ENCODE measurements at regions not wholly inside any gene's neighbourhood (a gene's known extent, or its start where the extent isn't known, plus 50 kb on each side); places are given as distances from the start of the nearest gene placed in this dataset.

DNA sequence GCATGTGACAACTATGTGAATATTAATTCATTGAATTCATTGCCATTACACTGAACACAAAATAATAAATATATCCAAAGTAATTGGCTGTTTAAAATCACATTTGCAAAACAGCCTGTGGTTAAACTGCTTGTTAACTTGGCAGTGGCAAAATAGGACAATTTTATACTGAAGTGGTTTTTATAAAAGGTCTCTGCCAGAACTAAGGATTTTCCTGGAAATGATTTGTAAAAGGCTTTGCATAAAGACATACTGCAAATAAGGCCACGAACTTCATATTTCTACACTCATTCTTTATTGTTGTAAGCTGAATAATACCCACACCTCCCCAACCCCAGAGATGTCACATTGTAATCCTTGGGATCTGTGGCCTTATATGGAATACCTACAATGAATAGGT lies 370.3 kb upstream of the RGMB start:
- H3K27me3 ChIP-seq (replicated peaks in 1 of 4; ENCODE audit: control extremely low read depth in 1 of 4, control insufficient read depth in 3 of 4, insufficient read depth in 4 of 4, low read length in 3 of 4): no peaks in the 10 kb centered on the region
- H4K20me1 ChIP-seq (ENCODE audit: control insufficient read depth, insufficient read depth, low read length, poor library complexity, severe bottlenecking): no peaks in the 10 kb centered on the region
- no CpG with 5 or more reads among the region's 1 CpG for WGBS (ENCODE audit: insufficient coverage)
- no peak overlapping the region for H3K4me3 ChIP-seq (ENCODE audit: control extremely low read depth in 1 of 5, extremely low read depth in 1 of 5, insufficient read depth in 1 of 5, low read depth in 2 of 5, low read length in 4 of 5)
- intact Hi-C loops (cut with micrococcal nuclease): no loop called here
- CTCF ChIA-PET: no interaction called here
- TF ChIP-seq, protein P1, sequence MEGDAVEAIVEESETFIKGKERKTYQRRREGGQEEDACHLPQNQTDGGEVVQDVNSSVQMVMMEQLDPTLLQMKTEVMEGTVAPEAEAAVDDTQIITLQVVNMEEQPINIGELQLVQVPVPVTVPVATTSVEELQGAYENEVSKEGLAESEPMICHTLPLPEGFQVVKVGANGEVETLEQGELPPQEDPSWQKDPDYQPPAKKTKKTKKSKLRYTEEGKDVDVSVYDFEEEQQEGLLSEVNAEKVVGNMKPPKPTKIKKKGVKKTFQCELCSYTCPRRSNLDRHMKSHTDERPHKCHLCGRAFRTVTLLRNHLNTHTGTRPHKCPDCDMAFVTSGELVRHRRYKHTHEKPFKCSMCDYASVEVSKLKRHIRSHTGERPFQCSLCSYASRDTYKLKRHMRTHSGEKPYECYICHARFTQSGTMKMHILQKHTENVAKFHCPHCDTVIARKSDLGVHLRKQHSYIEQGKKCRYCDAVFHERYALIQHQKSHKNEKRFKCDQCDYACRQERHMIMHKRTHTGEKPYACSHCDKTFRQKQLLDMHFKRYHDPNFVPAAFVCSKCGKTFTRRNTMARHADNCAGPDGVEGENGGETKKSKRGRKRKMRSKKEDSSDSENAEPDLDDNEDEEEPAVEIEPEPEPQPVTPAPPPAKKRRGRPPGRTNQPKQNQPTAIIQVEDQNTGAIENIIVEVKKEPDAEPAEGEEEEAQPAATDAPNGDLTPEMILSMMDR (IDR thresholded peaks at IDR 0.05): no peak
- no peak for TF ChIP-seq EZH2 (IDR thresholded peaks at IDR 0.05; ENCODE audit: borderline replicate concordance, insufficient read depth, low read depth, low read length, poor library complexity, severe bottlenecking)
- H3K9me3 Mint-ChIP-seq (ENCODE audit: insufficient read depth): no peaks in the 10 kb centered on the region
- no peak overlapping the region for H3K27ac ChIP-seq (ENCODE audit: low read length in 2 of 2)
- no peak overlapping the region for H3K27ac Mint-ChIP-seq
- ATAC-seq (ENCODE audit: low read depth): no peak
- POLR2A ChIA-PET: no interaction called here
- no peak overlapping the region for H2AFZ ChIP-seq (ENCODE audit: insufficient read depth, low read depth, low read length, poor library complexity, severe bottlenecking)
- no peak overlapping the region for H3K4me3 Mint-ChIP-seq
- no peaks in the 10 kb centered on the region for H3K4me1 Mint-ChIP-seq
- no peaks in the 10 kb centered on the region for H3K79me2 ChIP-seq (ENCODE audit: control insufficient read depth, insufficient read depth, low read length)
- no peak for DNase-seq
- no peaks in the 10 kb centered on the region for H3K27me3 Mint-ChIP-seq
- no peak overlapping the region for H3K9ac ChIP-seq (ENCODE audit: low read length)
- H3K4me2 ChIP-seq (replicated peaks; ENCODE audit: low read depth, low read length, poor library complexity, severe bottlenecking): no peak overlapping the region
- H3K9me3 ChIP-seq (ENCODE audit: control extremely low read depth in 1 of 3, control insufficient read depth in 2 of 3, insufficient read depth in 1 of 3, low read length in 2 of 3): no peaks in the 10 kb centered on the region
- no peaks in the 10 kb centered on the region for H3K4me1 ChIP-seq (ENCODE audit: control insufficient read depth in 2 of 2, insufficient read depth in 2 of 2, low read length in 2 of 2)
- H3K36me3 ChIP-seq (replicated peaks in 1 of 2; ENCODE audit: control extremely low read depth in 1 of 2, control insufficient read depth in 1 of 2, extremely low read depth in 1 of 2, insufficient read depth in 2 of 2, low read length in 1 of 2): no peaks in the 10 kb centered on the region

DNA sequence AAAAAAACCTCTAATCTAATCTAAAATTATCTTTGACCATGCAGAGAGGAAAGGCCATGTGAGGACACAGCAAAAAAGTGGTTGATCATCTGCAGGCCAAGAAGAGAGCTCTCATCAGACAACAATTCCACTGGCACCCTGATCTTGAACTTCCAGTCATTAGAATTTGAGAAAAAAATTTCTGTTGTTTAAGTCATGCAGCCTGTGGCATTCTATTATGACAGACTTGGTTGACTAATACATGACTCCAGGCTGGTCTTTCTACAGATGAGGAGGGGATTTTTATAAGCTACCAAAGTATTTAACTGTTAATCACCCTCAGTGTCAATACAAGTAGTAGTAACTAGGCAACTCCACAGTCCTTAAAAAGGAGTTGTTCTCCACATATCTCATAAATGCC lies 358.5 kb upstream of the RGMB start:
- H3K4me3 Mint-ChIP-seq: no peak overlapping the region
- no peaks in the 10 kb centered on the region for H3K27me3 ChIP-seq (replicated peaks in 1 of 4; ENCODE audit: control extremely low read depth in 1 of 4, control insufficient read depth in 3 of 4, insufficient read depth in 4 of 4, low read length in 3 of 4)
- no peak overlapping the region for H2AFZ ChIP-seq (ENCODE audit: insufficient read depth, low read depth, low read length, poor library complexity, severe bottlenecking)
- H3K79me2 ChIP-seq (ENCODE audit: control insufficient read depth, insufficient read depth, low read length): no peaks in the 10 kb centered on the region
- H3K27me3 Mint-ChIP-seq: no peaks in the 10 kb centered on the region
- no peaks in the 10 kb centered on the region for H3K9me3 ChIP-seq (ENCODE audit: control extremely low read depth in 1 of 3, control insufficient read depth in 2 of 3, insufficient read depth in 1 of 3, low read length in 2 of 3)
- H3K9me3 Mint-ChIP-seq (ENCODE audit: insufficient read depth): no peaks in the 10 kb centered on the region
- no peaks in the 10 kb centered on the region for H3K4me1 Mint-ChIP-seq
- no peaks in the 10 kb centered on the region for H4K20me1 ChIP-seq (ENCODE audit: control insufficient read depth, insufficient read depth, low read length, poor library complexity, severe bottlenecking)
- H3K4me1 ChIP-seq (ENCODE audit: control insufficient read depth in 2 of 2, insufficient read depth in 2 of 2, low read length in 2 of 2): no peaks in the 10 kb centered on the region
- intact Hi-C loops (cut with micrococcal nuclease): no loop called here
- H3K36me3 ChIP-seq (replicated peaks in 1 of 2; ENCODE audit: control extremely low read depth in 1 of 2, control insufficient read depth in 1 of 2, extremely low read depth in 1 of 2, insufficient read depth in 2 of 2, low read length in 1 of 2): no peaks in the 10 kb centered on the region
- ChIA-PET POLR2A (no interaction called here), CTCF (no interaction called here)
- no peak overlapping the region for H3K4me2 ChIP-seq (replicated peaks; ENCODE audit: low read depth, low read length, poor library complexity, severe bottlenecking)
- no peak overlapping the region for H3K4me3 ChIP-seq (ENCODE audit: control extremely low read depth in 1 of 5, extremely low read depth in 1 of 5, insufficient read depth in 1 of 5, low read depth in 2 of 5, low read length in 4 of 5)
- ATAC-seq (ENCODE audit: low read depth) (no peak), DNase-seq (no peak)
- H3K27ac ChIP-seq (ENCODE audit: low read length in 2 of 2): no peak overlapping the region
- H3K9ac ChIP-seq (ENCODE audit: low read length): no peak overlapping the region
- TF ChIP-seq, protein P1 (IDR thresholded peaks at IDR 0.05): no peak
- TF ChIP-seq EZH2 (IDR thresholded peaks at IDR 0.05; ENCODE audit: borderline replicate concordance, insufficient read depth, low read depth, low read length, poor library complexity, severe bottlenecking): no peak
- H3K27ac Mint-ChIP-seq: no peak overlapping the region
